ENCODE measurements at regions not wholly inside any gene's neighbourhood (a gene's known extent, or its start where the extent isn't known, plus 50 kb on each side); places are given as distances from the start of the nearest gene placed in this dataset.

GRCh38 chr5:68834491-68834981 lies 259.3 kb upstream of the SLC30A5 start:
- Histone ChIP-seq H3F3A (replicated peaks; ENCODE audit: low read depth) (no peaks in the 10 kb centered on the region), H3K4me1 (ENCODE audit: insufficient read depth) (peaks cover 8% of the 10 kb centered on the region), H2AFZ (peak overlapping the region; percentile 61; the same call in 1 of the 2 replicates), H3K79me2 (replicated peaks; ENCODE audit: insufficient read depth) (no peaks in the 10 kb centered on the region), H3K4me3 (no peak overlapping the region), H3K27me3 (ENCODE audit: insufficient read depth) (no peaks in the 10 kb centered on the region), H3K4me2 (no peak overlapping the region), H3K27ac (ENCODE audit: low read depth) (no peak overlapping the region), H3K36me3 (ENCODE audit: insufficient read depth) (no peaks in the 10 kb centered on the region), H4K20me1 (replicated peaks; ENCODE audit: insufficient read depth) (no peaks in the 10 kb centered on the region), H3K9me2 (ENCODE audit: insufficient read depth) (no peaks in the 10 kb centered on the region; the same call in 1 of the 2 replicates)
- Mint-ChIP-seq H3K36me3 (ENCODE audit: low read depth) (peaks cover 3% of the 10 kb centered on the region; the same call in 1 of the 3 replicates), H3K4me3 (no peak overlapping the region), H3K27me3 (ENCODE audit: insufficient read depth, low read depth, poor library complexity) (no peaks in the 10 kb centered on the region), H3K27ac (0 out of 2 replicates have a peak overlapping the region, but pooled peaks have one; percentile 25), H3K9me3 (no peaks in the 10 kb centered on the region; the same call in 2 of the 3 replicates), H3K4me1 (peaks cover 13% of the 10 kb centered on the region; the same call in 2 of the 3 replicates)
- ATAC-seq (no peak), DNase-seq (ENCODE audit: low spot score) (no peak)
- no peak for TF ChIP-seq CREB1 (CRISPR knock-in tag; IDR thresholded peaks at IDR 0.05; ENCODE audit: low read depth)
- no peak for TF ChIP-seq ZNF331 (CRISPR knock-in tag; IDR thresholded peaks at IDR 0.05; ENCODE audit: low read depth)
- no peak for TF ChIP-seq STAT1 (IDR thresholded peaks at IDR 0.05; ENCODE audit: unreplicated experiment)
- TF ChIP-seq ZNF462 (CRISPR knock-in tag; IDR thresholded peaks at IDR 0.05): no peak
- no peak for TF ChIP-seq EZH2 (IDR thresholded peaks at IDR 0.05; ENCODE audit: low read depth, unreplicated experiment)
- TF ChIP-seq POLR2AphosphoS5 (IDR thresholded peaks at IDR 0.05; ENCODE audit: low read depth): no peak

Data from GM23338 (cell line).